ENCODE measurements at regions not wholly inside any gene's neighbourhood (a gene's known extent, or its start where the extent isn't known, plus 50 kb on each side); places are given as distances from the start of the nearest gene placed in this dataset.

GRCh38 chr4:152236519-152237056 lies 299.3 kb downstream of the FBXW7 start:
- DNase-seq (ENCODE audit: low read depth in 2 of 2, low spot score in 1 of 2), result no peak

DNA sequence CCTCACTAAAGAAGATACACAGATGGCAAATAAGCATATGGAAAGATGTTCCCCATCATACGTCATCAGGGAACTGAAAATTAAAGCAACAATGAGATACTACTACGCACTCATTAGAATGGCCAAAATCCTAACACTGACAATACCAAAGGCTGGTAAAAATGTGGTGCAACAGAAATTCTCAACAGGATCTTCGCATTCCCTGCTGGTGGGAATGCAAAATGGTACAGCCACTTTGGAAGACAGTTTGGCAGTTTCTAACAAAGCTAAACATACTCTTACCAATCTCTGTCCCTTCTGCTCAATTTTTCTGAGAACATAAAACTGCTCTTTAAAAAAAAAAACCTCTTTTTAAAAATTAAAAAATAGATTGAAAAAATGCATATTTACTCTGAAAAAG lies 300.2 kb downstream of the FBXW7 start:
- DNase-seq (ENCODE audit: low read depth in 2 of 2, low spot score in 1 of 2), result no peak

DNA sequence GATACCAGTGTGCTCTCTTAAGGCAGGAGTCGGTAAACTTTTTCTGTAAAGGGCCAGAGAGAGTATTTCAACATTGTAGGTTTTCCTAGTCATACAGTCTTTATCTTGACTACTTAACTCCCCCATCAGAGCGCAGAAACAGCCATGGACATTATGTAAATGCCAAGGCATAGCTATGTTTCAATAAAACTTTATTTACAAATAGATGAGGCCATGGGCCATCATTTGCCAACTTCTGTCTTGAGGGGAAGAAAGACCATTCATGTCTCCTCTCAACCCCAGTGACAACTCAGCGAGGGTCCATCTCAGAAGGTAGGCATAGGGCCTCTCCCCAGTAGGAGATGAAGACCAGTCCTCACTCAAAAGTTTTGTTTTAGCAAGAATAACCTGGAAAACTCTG lies 301.3 kb downstream of the FBXW7 start:
- no peak for DNase-seq (ENCODE audit: low read depth in 2 of 2, low spot score in 1 of 2)

- no peak for DNase-seq (ENCODE audit: low read depth in 2 of 2, low spot score in 1 of 2)
These were observed 303.6 kb downstream of the FBXW7 start for GRCh38 chr4:152232271-152232670.

GRCh38 chr4:152229782-152230289 lies 306.1 kb downstream of the FBXW7 start:
- DNase-seq (ENCODE audit: low read depth in 2 of 2, low spot score in 1 of 2), result no peak

- no peak for DNase-seq (ENCODE audit: low read depth in 2 of 2, low spot score in 1 of 2)
These were observed 310.2 kb downstream of the FBXW7 start for GRCh38 chr4:152225680-152226079.

DNA sequence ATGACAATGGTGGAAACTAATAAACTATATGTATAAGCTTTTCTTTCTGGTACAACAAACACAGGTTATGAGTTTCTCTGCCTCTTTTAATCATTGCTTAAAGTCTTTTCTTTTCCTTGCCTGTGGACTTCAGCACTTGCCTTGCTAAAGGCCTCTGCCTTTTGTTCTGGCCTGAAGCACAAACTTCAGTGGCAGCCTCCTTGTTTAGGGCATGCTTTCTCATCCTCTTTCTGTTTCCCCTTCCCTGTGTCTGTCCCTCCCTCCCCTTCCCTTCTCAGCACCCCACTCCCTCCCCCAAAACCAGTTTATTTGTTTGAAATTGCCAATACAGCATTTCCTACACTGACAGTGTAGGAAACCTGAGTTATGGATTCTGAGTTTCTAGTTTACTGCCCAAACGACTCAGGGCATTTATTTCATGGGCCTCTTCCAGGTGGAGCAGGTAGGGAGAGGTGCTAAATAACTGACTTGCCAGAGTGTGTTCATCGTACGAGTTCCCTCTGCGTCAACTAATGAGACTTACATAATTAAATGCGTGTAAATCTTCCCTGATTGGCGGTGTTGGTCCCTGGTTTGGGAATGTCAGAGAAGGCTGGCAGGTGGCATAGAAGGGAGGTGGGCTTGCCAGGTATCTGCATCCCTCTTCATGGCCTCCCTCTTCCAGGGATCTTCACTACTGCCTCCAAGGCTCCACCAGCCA lies 311.0 kb downstream of the FBXW7 start:
- no peak for DNase-seq (ENCODE audit: low read depth in 2 of 2, low spot score in 1 of 2)

- DNase-seq (ENCODE audit: low read depth in 2 of 2, low spot score in 1 of 2), result no peak
These were observed 311.7 kb downstream of the FBXW7 start for GRCh38 chr4:152224223-152224622.

DNA sequence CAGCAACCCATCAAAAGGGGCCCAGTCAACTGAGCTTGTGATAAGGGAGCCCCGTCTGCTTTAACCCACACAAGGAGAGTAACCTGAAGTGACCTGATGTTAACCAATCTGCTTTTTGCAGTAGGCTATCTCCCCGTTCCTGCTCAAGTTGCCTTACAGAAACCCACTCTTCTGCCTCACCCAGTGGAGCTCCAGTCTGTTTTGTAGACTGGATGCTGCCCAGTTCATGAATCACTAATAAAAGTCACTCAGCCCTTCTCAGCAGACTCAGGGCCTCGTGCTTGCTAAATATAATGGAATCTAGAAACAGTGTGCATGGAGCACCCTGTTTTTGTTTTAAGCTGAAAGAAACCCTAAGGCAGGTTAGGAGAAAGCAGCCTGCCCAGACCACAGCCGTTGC lies 312.3 kb downstream of the FBXW7 start:
- no peak for DNase-seq (ENCODE audit: low read depth in 2 of 2, low spot score in 1 of 2)

DNA sequence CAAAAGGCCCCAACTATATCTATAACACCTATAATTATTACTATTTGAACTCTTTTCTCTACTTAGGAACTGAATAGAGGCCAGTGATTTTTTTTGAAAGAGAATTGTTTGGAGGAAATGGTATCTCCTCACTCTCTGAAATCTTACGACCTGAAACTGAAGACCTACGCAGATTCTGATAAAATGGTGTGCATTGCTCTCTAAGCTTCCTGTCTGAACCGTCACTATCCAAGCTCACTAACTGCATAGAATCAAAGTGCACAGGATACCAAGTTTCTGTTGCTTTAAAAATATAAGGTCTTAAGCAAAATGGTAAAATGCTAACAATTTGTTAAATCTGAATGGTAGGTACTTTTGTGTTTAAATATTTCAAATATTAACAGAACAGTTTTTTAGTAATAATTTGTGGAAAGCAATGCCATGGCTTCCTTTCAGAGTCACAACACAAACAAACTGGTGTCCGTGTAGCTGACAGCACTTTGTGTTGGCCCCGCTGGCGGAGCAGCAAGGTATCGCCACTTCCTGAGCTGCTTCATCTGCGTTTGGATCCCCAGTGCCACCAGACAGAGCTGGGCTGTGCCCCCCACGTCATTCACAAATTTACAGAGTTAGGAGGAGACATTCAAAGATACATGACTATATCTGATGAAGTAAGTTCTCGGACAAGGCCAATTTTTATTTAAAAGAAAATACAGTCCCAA lies 313.9 kb downstream of the FBXW7 start:
- DNase-seq (ENCODE audit: low read depth in 2 of 2, low spot score in 1 of 2), result no peak

DNA sequence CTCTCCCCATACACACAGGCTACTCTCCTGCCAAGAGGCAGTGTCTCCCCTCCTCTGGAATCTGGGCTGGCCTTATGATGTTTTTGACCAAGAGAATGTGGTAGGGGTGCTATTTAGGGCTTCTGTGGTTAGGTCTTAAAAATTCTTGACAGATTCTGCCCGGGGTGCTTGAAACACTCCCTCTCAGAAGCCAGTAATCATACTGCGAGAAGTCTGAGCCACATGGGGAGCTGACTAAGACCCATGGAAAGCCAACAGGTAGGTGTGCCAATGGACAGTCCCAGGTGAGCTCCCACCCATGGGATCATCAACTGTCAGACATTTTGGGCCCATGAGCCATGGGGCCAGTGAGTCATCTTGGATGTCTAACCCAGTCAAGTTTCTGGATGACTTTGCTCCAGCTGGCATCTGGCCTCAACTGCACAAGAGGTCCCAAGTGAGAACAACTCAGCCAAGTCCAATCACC lies 315.7 kb downstream of the FBXW7 start:
- DNase-seq (ENCODE audit: low read depth in 2 of 2, low spot score in 1 of 2), result no peak

DNA sequence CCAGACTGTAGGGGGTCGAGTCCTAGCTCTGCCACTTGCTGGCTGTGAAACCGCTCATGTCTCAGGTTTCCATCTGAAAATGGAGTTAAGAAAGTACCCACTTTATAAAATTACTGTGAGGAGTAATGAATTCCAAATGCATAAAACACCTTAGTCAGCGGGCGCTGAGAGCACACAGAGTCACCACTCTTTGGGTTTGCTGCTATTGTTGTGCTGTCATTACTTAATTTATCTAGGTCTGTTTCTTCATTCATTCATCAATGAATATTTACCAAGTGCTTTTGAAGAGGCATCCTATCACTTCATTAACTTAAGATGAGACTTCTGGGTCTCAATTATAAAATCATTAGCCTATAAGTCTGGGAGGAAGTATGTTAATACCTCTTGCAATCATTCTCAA lies 317.3 kb downstream of the FBXW7 start:
- DNase-seq (ENCODE audit: low read depth in 2 of 2, low spot score in 1 of 2), result no peak

- DNase-seq (ENCODE audit: low read depth in 2 of 2, low spot score in 1 of 2), result no peak
These were observed 318.0 kb downstream of the FBXW7 start for GRCh38 chr4:152217896-152218295.

GRCh38 chr4:152211936-152212653 lies 323.8 kb downstream of the FBXW7 start:
- no peak for DNase-seq (ENCODE audit: low read depth in 2 of 2, low spot score in 1 of 2)

DNA sequence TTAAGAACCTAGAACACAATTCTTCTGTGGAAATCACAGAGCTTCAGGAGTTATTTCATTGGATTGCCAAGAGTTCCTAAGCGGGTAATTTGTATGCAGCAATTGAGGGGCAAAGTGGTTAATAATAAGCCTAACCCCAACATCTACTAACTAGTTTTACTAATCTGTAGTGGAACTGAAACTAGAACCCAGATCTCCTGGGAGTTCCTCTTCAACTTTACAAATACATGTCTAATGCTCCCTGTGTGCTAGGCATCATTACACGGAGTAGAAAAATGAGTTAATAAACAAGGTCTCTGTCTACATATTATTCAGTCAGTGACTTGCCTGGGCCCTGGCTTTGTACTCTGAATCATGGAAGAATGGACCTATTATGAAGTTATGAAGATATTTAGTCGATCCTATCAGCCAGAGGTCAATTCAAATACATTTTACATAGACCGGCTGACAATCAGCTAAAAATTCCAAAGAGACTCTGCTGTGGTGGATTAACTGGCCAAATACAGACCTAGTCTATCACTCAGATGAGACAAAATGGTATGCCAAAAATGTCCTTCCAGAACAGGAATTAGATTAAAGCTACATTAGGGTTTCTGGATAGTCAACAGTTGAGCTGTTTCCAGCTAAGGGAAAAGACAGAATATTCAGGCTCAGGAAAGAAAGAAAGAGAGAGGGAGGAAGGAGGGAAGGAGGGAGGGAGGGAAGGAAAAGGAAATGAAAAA lies 326.0 kb downstream of the FBXW7 start:
- no peak for DNase-seq (ENCODE audit: low read depth in 2 of 2, low spot score in 1 of 2)

GRCh38 chr4:152207378-152207720 lies 328.5 kb downstream of the FBXW7 start:
- DNase-seq (ENCODE audit: low read depth in 2 of 2, low spot score in 1 of 2), result no peak

- no peak for DNase-seq (ENCODE audit: low read depth in 2 of 2, low spot score in 1 of 2)
These were observed 329.1 kb downstream of the FBXW7 start for GRCh38 chr4:152206646-152207377.

- DNase-seq (ENCODE audit: low read depth in 2 of 2, low spot score in 1 of 2), result no peak
These were observed 329.7 kb downstream of the FBXW7 start for GRCh38 chr4:152206185-152206584.

- no peak for DNase-seq (ENCODE audit: low read depth in 2 of 2, low spot score in 1 of 2)
These were observed 333.5 kb downstream of the FBXW7 start for GRCh38 chr4:152202415-152202814.

GRCh38 chr4:152200511-152201333 lies 335.2 kb downstream of the FBXW7 start:
- DNase-seq (ENCODE audit: low read depth in 2 of 2, low spot score in 1 of 2), result no peak

Measured in stimulated activated CD8-positive, alpha-beta memory T cell treated with anti-CD3 and anti-CD28 coated beads, Interleukin-4, amount 100 ng/mL, for 4 hours (primary cell).